SK-N-SH treated with all-trans-retinoic acid at 6 μM for 48 hours (cell line): ENCODE measurements at regions not wholly inside any gene's neighbourhood (a gene's known extent, or its start where the extent isn't known, plus 50 kb on each side); places are given as distances from the start of the nearest gene placed in this dataset.

ENCODE experiments used
- ARNTL ChIP-seq: fragments of 450-650 bp; formaldehyde crosslinking; IDR thresholded peaks from 2 replicates; pipeline ENCODE4 v1.5.0; 2020; ENCODE audit warnings: low read depth, mild to moderate bottlenecking, moderate library complexity, borderline replicate concordance
- CREB5 ChIP-seq: fragments of 250-450 bp; sonication (Bioruptor Pico); IDR thresholded peaks from 2 replicates; pipeline ENCODE4 v1.5.1; 2020; ENCODE audit warnings: low read depth, mild to moderate bottlenecking, moderate library complexity
- OSR1 ChIP-seq: fragments of 250-450 bp; sonication (Bioruptor Pico); IDR thresholded peaks from 2 replicates; pipeline ENCODE4 v1.8.0; 2022; ENCODE audit warnings: moderate library complexity, mild to moderate bottlenecking, inconsistent platforms
- PATZ1 ChIP-seq: fragments of 250-450 bp; sonication (Bioruptor Pico); IDR thresholded peaks from 2 replicates; pipeline ENCODE4 v1.8.0; 2020; ENCODE audit warnings: mild to moderate bottlenecking, moderate library complexity, borderline replicate concordance
- RARB ChIP-seq: fragments of 250-450 bp; sonication (Bioruptor Pico); IDR thresholded peaks from 2 replicates; pipeline ENCODE4 v1.8.0; 2021; ENCODE audit warnings: mild to moderate bottlenecking, moderate library complexity
- TOX ChIP-seq: fragments of 250-450 bp; sonication (Bioruptor Pico); IDR thresholded peaks from 2 replicates; pipeline ENCODE4 v1.8.0; 2021; ENCODE audit warnings: mild to moderate bottlenecking, moderate library complexity, borderline replicate concordance
- ZC3H10 ChIP-seq: fragments of 250-450 bp; sonication (Bioruptor Pico); IDR thresholded peaks from 2 replicates; pipeline ENCODE4 v1.5.1; 2021; ENCODE audit warnings: mild to moderate bottlenecking, moderate library complexity
- ZFP30 ChIP-seq: fragments of 450-650 bp; formaldehyde crosslinking; IDR thresholded peaks from 2 replicates; pipeline ENCODE4 v1.5.0; 2022; ENCODE audit warnings: mild to moderate bottlenecking, moderate library complexity
- ZNF565 ChIP-seq: fragments of 450-650 bp; formaldehyde crosslinking; conservative IDR thresholded peaks from 2 replicates; pipeline ENCODE4 v1.5.0; 2020; ENCODE audit warnings: low read depth, mild to moderate bottlenecking, moderate library complexity
- ZNF8 ChIP-seq: fragments of 450-650 bp; formaldehyde crosslinking; IDR thresholded peaks from 2 replicates; pipeline ENCODE4 v1.5.0; 2020; ENCODE audit warnings: mild to moderate bottlenecking, moderate library complexity
- TF ChIP-seq, protein P1 (sequence below): fragments of 250-450 bp; sonication (Bioruptor Pico); IDR thresholded peaks from 2 replicates; pipeline ENCODE4 v1.5.1; 2021; ENCODE audit warnings: mild to moderate bottlenecking, moderate library complexity

GRCh38 chr21:36626791-36627190 lies 72.1 kb upstream of the SIM2 start:
- TF ChIP-seq ARNTL (CRISPR knock-in tag), result no peak
- no peak for TF ChIP-seq ZC3H10 (CRISPR knock-in tag)
- TF ChIP-seq, protein P1, sequence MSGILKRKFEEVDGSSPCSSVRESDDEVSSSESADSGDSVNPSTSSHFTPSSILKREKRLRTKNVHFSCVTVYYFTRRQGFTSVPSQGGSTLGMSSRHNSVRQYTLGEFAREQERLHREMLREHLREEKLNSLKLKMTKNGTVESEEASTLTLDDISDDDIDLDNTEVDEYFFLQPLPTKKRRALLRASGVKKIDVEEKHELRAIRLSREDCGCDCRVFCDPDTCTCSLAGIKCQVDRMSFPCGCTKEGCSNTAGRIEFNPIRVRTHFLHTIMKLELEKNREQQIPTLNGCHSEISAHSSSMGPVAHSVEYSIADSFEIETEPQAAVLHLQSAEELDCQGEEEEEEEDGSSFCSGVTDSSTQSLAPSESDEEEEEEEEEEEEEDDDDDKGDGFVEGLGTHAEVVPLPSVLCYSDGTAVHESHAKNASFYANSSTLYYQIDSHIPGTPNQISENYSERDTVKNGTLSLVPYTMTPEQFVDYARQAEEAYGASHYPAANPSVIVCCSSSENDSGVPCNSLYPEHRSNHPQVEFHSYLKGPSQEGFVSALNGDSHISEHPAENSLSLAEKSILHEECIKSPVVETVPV (CRISPR knock-in tag), result no peak
- no peak for TF ChIP-seq RARB (CRISPR knock-in tag)
- TF ChIP-seq ZFP30 (CRISPR knock-in tag), result no peak
- no peak for TF ChIP-seq CREB5 (CRISPR knock-in tag)
- TF ChIP-seq TOX (CRISPR knock-in tag), result no peak
- no peak for TF ChIP-seq PATZ1 (CRISPR knock-in tag)
- no peak for TF ChIP-seq ZNF565
- TF ChIP-seq OSR1 (CRISPR knock-in tag), result no peak
- no peak for TF ChIP-seq ZNF8 (CRISPR knock-in tag)
